HCT116 (cell line): ENCODE measurements at regions not wholly inside any gene's neighbourhood (a gene's known extent, or its start where the extent isn't known, plus 50 kb on each side); places are given as distances from the start of the nearest gene placed in this dataset.

Source experiments
- EZH2 ChIP-seq: fragments of 200-600 bp; sonication (generic); IDR thresholded peaks from 2 replicates; pipeline ENCODE4 v1.6.1; 2017; ENCODE audit warnings: antibody characterized with exemption, mixed run types
- YY1 ChIP-seq: IDR thresholded peaks from 2 replicates; pipeline ENCODE4 v1.6.1; 2011; ENCODE audit warnings: low read length, low read depth, moderate library complexity, mild to moderate bottlenecking; ENCODE audit not compliant: insufficient replicate concordance; ENCODE audit errors: extremely low read depth

DNA sequence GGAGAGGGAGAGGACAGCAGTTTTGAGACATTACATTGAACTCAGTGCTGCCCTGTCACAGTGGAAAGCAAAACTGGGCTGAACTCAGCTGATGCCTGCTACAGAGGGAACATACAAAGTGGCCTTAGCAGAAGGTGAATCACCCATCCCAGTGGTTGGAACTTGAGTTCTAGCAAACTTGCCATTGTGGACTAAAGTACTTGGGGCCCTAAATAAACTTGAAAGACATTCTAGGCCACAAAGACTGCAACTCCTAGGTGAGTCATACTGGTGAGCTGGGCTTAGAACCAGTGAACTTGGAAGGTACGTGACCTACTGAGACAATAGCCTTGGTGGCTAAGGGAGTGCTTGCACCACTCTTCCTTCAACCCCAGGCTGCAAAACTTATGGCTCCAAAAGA lies 155.7 kb upstream of the RIOK2 start:
- no peak for TF ChIP-seq EZH2
- TF ChIP-seq YY1, result no peak
